GM18505 (cell line): ENCODE measurements at regions not wholly inside any gene's neighbourhood (a gene's known extent, or its start where the extent isn't known, plus 50 kb on each side); places are given as distances from the start of the nearest gene placed in this dataset.

ENCODE experiments used
- ATAC-seq: cut with Tn5 transposase; IDR thresholded peaks from one replicate; pipeline ENCODE4 v1.9.1; 2021; ENCODE audit not compliant: unreplicated experiment
- POLR2A ChIP-seq: IDR thresholded peaks from 4 replicates; pipeline ENCODE4 v1.6.1; 2011; ENCODE audit warnings: borderline replicate concordance; ENCODE audit not compliant: insufficient read depth, insufficient read length; ENCODE audit errors: extremely low read depth

DNA sequence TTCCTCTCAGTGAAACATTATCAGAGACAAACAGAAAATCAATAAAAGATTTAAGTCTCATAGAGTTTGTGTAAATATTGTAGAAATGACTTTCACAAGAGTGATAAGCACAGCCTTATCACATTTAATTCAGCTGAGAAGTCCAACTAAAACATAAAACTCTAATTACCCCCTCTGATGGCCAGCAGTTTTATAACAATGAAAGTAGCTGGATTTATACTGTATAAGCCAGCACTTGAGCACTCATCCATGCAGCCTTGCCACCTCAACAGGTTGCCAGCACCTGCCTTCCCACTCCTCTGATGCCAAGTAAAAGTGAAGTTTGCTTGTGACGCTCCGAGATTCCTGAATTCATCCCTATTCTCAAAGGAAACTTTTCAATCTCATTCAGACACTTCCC, 103.0 kb upstream of the STK39 start:
- no peak for TF ChIP-seq POLR2A
- ATAC-seq: no peak

DNA sequence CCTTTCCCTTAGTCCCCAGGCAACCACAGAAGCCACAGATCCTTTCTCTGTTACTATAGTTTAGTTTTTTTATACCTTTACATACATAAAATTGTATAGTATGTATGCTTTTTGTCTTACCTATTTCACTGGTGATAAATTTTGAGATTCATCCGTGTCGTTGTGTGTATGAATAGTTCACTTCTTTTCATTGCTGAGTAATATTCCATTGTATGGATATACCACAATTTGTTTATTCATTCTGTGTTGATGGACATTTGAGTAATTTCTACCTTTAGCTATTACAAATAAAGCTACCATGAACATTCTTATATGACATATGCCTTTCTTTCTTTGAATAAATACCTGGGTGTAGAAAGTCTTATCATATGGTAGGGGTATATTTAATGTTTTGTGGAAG, 102.8 kb upstream of the CERS6 start:
- no peak for ATAC-seq
- no peak for TF ChIP-seq POLR2A

DNA sequence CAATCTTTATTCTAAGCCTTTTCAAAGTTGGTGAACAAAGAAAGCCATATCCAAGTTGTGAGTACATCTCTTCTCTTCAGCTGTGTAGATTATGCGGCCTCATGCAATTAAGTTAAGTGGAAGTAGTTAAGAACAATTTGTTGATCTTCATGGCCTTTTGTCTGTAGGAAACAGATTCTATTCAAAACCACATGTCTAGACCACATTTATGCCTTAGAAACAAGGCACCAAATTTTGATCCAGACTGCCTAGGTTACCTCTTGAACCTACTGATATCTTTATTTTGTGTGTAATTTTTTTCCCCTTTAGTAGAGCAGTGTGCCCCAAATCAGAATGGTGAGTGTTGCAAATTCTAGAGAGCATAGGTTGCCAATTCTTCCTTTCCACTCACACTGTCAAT, 101.6 kb upstream of the CERS6 start:
- no peak for ATAC-seq
- no peak for TF ChIP-seq POLR2A

DNA sequence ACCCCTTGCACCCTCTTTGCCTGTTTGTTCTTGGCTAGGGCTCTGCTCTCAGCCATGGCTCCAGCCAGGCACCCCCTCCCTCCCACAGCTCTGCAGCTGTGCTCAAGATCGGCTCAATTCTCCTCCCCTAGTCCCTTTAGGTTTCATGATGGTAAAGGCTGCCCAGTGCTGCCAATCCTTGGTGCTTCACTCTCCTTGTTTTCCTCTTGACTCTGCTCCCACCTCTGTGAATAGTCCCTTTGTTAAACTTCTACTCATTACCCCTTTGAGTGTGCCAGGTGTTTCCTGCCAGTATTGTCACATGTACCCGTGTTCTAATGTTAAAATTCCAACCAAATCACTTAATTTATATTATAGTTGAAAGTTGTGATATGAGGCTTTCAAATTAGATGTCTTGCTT, 101.0 kb upstream of the CERS6 start:
- ATAC-seq: no peak
- TF ChIP-seq POLR2A: no peak

DNA sequence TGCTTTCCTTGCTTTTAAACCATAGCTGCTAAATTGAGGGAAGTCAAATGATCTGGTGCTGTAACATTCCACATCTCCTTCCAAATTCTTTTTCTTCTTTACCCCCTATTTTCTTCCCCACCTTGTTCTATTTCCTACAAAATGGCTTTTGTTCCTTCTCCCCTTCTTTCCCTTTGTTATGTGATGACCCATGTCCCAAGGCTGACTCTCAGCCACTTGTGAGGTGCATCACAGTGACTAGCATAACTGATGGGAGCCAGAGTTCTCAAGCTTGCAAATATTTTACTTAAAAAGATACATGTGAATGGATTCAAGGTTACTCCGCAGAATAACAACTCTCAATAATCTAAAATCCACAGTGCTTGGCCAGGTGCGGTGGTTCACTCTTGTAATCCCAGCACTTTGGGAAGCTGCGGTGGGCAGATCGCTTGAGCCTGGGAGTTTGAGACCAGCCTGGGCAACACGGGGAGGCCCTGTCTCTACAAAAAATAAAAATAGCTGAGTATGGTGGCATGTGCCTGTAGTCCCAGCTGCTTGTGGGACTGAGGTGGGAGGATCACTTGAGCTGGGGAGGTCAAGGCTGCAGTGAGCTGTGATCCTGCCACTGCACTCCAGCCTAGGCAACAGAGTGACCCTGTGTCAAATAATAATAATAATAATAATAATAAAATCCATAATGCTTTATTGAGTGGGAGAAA, 100.1 kb upstream of the CERS6 start:
- no peak for ATAC-seq

DNA sequence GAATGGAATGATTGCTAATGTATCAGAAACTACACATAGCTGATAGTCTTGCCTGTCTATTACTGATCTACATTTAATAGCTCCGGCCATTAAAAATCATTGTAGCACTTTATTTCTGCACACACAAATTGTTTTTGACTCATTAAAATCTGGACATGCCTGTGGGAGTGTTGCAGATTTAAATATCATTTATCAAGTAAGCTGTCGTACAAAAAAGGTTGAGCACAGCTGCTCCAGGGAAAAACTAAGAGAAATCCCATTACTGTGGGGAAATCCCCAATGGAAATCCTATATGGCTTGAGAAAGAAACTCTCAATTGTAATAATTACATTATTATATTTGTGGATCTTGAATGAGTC, 99.6 kb upstream of the CERS6 start:
- no peak for ATAC-seq

More for the DNA sequence above, 100.1 kb upstream of the CERS6 start:
- no peak for TF ChIP-seq POLR2A

DNA sequence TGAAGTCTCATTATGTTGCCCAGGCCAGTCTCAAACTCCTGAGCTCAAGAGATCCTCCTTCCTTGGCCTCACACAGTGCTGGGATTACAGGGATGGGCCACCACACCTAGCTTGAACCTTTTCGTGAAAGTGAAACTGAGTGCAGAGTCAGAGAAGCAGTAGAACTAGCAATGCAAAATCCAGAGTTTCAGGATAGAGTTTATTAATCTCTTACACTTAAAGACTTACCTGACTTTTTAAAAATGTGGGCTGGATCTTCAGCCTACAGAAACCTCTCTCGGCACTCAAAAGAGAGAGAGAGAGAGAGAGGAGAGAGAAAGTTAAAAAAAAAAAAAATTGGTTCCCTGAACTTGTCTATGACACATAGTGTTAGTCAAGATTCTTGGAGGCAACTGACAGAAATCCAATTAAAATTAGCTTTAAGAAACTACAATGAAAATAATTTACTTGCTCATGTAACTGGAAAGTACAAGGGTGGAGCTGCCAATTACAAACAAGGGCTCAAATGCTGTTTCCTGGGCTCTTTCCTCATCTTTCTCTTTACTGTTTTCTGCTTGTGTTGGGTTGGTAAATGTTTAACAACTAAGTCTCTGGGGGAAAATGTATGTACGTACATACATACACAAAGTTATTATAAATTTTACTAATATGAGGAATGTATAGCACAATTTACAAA, 98.1 kb upstream of the CERS6 start:
- no peak for ATAC-seq
- TF ChIP-seq POLR2A: no peak

More for the DNA sequence above, 99.6 kb upstream of the CERS6 start:
- no peak for TF ChIP-seq POLR2A

- no peak for TF ChIP-seq POLR2A
- ATAC-seq: no peak
Measured at GRCh38 chr2:168359082-168359481, 97.0 kb upstream of the CERS6 start.

DNA sequence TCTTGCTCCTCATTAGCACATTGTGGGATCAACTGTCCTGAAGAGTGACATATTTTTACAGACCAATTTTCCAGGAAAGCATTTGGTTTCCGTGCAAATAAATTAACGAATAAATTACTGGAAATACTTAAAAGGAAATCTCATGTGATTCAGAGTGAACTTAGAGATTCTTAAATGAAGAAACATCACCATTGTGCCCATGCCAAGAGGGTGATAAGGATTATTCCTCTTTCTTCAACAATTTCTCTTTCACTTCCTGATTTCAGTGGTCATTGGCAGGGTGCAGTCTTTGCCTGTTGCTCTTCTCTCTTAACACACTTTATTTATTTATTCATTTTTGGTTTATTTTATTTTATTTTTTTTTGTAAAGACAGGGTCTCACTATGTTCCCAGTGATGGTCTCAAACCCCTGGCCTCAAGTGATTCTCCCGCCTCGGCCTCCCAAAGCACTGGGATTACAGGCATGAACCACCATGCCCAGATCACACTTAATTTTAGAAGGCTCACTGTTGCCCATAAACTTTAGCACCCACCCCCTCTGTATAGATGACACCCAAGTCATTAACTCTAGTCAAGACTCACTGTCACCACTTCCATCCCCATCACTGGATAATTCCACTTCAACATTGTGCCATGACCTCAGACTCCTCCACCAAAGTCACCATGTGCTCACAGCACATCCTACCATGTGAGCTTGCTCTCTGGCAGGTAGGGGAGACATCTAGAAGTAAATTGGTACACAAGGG, 92.6 kb upstream of the CERS6 start:
- TF ChIP-seq POLR2A: no peak
- ATAC-seq: peak; percentile 64

GRCh38 chr2:168365094-168365621, 90.9 kb upstream of the CERS6 start:
- no peak for TF ChIP-seq POLR2A
- no peak for ATAC-seq

DNA sequence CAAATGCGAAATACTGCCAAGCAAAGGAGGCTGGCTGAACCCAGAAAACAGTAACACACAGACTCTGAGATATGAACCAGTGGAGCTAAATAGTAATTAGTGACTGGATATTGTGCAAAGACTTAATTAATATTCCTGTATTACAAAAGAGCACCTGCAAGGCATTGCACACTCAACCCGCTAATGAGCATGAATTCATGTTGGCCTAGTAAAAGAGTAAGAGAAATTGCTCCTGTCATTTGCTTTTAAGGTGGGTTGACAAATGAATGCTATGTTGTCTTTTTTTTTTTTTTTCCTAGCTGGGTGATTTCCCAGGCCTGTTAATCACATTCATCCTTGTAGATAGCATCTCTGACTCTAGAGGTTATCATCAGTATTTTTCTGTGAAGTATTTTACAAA, 87.0 kb upstream of the CERS6 start:
- no peak for TF ChIP-seq POLR2A
- no peak for ATAC-seq

DNA sequence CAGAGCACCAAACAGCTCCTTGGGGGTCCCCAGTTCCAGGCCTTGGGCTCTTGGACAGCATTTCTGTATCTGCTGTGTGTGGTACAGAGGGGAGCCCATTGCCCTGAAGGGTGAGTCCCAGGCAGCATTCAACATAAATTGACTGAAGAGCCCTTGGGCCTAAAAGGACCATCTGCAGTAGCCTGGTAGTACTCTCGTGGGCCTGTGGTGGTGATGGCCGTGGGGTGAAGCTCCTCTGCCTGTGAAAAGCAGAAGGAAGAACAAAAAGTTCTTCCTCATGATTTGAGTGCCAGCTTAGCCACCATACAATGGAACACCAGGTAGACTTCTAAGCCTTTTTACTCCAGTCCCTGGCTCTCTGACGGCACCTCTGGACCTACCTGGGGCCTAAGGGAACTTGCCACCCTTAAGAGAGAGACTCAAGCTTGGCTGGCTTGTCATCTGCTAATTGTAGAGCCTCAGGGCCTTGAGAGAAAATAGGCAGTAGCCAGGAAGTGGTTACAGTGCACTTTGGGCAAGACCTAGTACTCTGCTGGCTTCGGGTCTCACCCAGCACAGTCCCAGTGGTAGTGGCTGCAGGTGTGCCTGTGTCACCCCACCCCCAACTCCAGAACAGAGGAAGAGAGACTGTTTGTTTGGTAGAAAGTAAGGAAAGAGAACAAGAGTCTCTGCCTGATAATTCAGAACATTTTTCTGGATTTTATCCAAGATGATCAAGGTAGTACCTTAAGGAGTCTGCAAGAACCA, 84.6 kb upstream of the CERS6 start:
- no peak for TF ChIP-seq POLR2A
- peak; percentile 86 for ATAC-seq

DNA sequence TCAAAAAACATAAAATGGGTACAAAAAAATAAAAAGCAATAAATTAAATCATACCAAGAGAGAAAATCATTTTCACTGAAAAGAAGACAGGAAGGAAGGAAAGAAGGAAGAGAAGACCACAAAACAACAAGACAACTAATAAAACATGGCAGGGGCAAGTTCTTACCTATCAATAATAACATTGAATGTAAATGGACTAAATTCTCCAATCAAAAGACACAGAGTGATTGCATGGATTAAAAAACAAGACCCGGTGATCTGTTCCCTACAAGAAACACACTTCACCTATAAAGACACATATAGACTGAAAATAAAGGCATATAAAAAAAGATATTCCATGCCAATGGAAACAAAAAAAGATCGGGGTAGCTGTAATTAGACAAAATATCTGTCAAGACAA, 82.6 kb upstream of the CERS6 start:
- no peak for ATAC-seq

More for the DNA sequence above, 82.6 kb upstream of the CERS6 start:
- no peak for TF ChIP-seq POLR2A
